ENCODE measurements at regions not wholly inside any gene's neighbourhood (a gene's known extent, or its start where the extent isn't known, plus 50 kb on each side); places are given as distances from the start of the nearest gene placed in this dataset.

DNA sequence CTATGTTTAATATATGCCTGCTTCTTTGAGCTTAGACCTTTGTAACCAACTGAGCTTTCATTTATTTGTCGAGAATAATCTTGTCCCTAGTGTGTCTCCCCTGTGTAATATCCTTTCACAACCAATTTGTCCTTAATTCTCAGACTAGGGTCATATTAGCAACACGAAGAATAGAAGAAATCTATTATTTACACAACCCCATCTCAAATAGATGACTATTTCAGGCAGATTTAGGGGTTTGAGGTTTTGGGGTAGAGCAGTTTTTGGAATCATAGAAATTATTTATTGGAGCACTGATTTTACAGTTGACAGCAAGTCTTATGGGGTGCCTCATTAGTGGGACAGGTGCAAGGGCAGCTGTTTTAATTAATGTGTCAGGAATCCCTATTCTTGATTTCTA, 91.2 kb upstream of the ANO4 start:
- Histone ChIP-seq H4K91ac (ENCODE audit: low read depth, low read length, poor library complexity) (no peak overlapping the region), H3K36me3 (replicated peaks in 1 of 2; ENCODE audit: control insufficient read depth in 2 of 2, insufficient read depth in 2 of 2, low read length in 2 of 2) (no peaks in the 10 kb centered on the region), H2AK5ac (ENCODE audit: low read depth, low read length) (no peak overlapping the region), H3K27me3 (ENCODE audit: control insufficient read depth in 3 of 3, insufficient read depth in 3 of 3, low read depth in 1 of 3, low read length in 3 of 3) (no peaks in the 10 kb centered on the region), H3K4me3 (ENCODE audit: low read length in 2 of 2) (no peak overlapping the region), H3K9me3 (replicated peaks in 1 of 2; ENCODE audit: control insufficient read depth in 2 of 2, insufficient read depth in 1 of 2, low read depth in 1 of 2, low read length in 2 of 2) (no peaks in the 10 kb centered on the region), H3K18ac (ENCODE audit: low read length) (no peak overlapping the region), H2BK12ac (ENCODE audit: low read length) (no peak overlapping the region), H3K79me1 (ENCODE audit: low read depth, low read length) (no peaks in the 10 kb centered on the region), H2BK120ac (ENCODE audit: low read depth, low read length) (no peak overlapping the region), H2AFZ (ENCODE audit: low read length) (no peak overlapping the region), H4K8ac (ENCODE audit: low read depth, low read length) (no peak overlapping the region), H3K27ac (replicated peaks; ENCODE audit: low read length) (no peak overlapping the region), H3K4me2 (ENCODE audit: insufficient read depth, low read length, poor library complexity, severe bottlenecking) (no peak overlapping the region), H3K4me1 (ENCODE audit: control insufficient read depth in 2 of 2, insufficient read depth in 1 of 2, low read depth in 1 of 2, low read length in 2 of 2) (peaks cover 2 to 3% of the 10 kb centered on the region in 2 donors), H3K9ac (ENCODE audit: low read depth, low read length, poor library complexity) (no peak overlapping the region), H2BK15ac (ENCODE audit: low read length) (no peak overlapping the region), H3K14ac (ENCODE audit: low read length) (no peak overlapping the region), H3K23ac (ENCODE audit: low read depth, low read length, poor library complexity) (no peak overlapping the region), H3K4ac (ENCODE audit: low read length) (no peak overlapping the region), H2BK5ac (ENCODE audit: low read length) (no peak overlapping the region)
- no peak for DNase-seq (ENCODE audit: low spot score)
- no CpG with 5 or more reads among the region's 2 CpGs for WGBS, 2 donors (ENCODE audit: extremely low coverage in 2 of 2, insufficient read length in 2 of 2, insufficient replicate concordance in 1 of 2)

DNA sequence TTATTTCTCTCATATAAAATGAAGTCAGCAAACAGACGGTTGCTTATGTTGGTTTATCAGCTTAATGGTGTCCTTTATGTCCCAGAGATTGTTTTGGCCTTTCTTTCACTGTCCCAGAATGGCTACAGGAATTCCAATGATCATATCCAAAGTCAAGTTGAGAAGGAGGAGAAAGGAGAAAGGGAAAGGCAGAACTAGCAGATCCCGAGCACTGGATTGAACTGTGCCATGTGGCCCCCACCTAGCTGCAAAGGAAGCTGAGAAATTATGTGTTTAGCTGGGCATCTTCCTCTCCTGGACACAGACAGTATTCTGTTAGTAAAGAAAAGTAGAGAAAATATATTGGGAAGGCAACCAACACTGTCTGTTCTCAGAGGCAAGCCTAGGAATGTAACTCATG, 90.7 kb upstream of the ANO4 start:
- Histone ChIP-seq H2AK5ac (ENCODE audit: low read depth, low read length) (no peak overlapping the region), H3K9me3 (replicated peaks in 1 of 2; ENCODE audit: control insufficient read depth in 2 of 2, insufficient read depth in 1 of 2, low read depth in 1 of 2, low read length in 2 of 2) (no peaks in the 10 kb centered on the region), H3K27ac (replicated peaks; ENCODE audit: low read length) (no peak overlapping the region), H3K79me1 (ENCODE audit: low read depth, low read length) (no peaks in the 10 kb centered on the region), H4K91ac (ENCODE audit: low read depth, low read length, poor library complexity) (no peak overlapping the region), H3K18ac (ENCODE audit: low read length) (no peak overlapping the region), H2BK15ac (ENCODE audit: low read length) (no peak overlapping the region), H3K4me3 (ENCODE audit: low read length in 2 of 2) (no peak overlapping the region), H3K9ac (ENCODE audit: low read depth, low read length, poor library complexity) (no peak overlapping the region), H3K14ac (ENCODE audit: low read length) (no peak overlapping the region), H3K23ac (ENCODE audit: low read depth, low read length, poor library complexity) (no peak overlapping the region), H2BK5ac (ENCODE audit: low read length) (no peak overlapping the region), H3K4ac (ENCODE audit: low read length) (no peak overlapping the region), H3K4me1 (ENCODE audit: control insufficient read depth in 2 of 2, insufficient read depth in 1 of 2, low read depth in 1 of 2, low read length in 2 of 2) (peaks cover 2% of the 10 kb centered on the region in 2 donors), H3K27me3 (ENCODE audit: control insufficient read depth in 3 of 3, insufficient read depth in 3 of 3, low read depth in 1 of 3, low read length in 3 of 3) (no peaks in the 10 kb centered on the region), H4K8ac (ENCODE audit: low read depth, low read length) (no peak overlapping the region), H3K36me3 (replicated peaks in 1 of 2; ENCODE audit: control insufficient read depth in 2 of 2, insufficient read depth in 2 of 2, low read length in 2 of 2) (no peaks in the 10 kb centered on the region), H3K4me2 (ENCODE audit: insufficient read depth, low read length, poor library complexity, severe bottlenecking) (no peak overlapping the region), H2AFZ (ENCODE audit: low read length) (no peak overlapping the region), H2BK12ac (ENCODE audit: low read length) (no peak overlapping the region), H2BK120ac (ENCODE audit: low read depth, low read length) (no peak overlapping the region)
- DNase-seq (ENCODE audit: low spot score) = no peak
- no CpG with 5 or more reads among the region's 2 CpGs for WGBS, 2 donors (ENCODE audit: extremely low coverage in 2 of 2, insufficient read length in 2 of 2, insufficient replicate concordance in 1 of 2)

DNA sequence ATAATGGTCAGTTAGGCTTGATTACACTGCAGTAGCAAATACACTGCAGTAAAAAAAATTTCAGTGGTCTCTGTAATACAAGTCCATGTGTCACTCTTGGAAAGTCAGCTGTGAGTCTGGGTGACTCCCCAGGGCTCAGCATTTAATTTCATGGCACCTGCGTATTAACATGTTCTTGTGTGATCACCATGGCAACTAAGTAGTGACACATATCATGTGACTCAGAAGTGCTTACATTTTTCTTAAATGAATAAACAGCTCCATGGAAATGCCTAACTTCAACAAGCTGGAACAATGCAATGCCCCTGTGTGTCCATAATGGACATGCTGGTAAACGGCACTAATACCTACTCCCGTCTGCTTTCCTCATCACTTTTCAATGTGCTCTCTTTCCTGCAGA, 88.5 kb upstream of the ANO4 start:
- Histone ChIP-seq H2BK5ac (ENCODE audit: low read length) (no peak overlapping the region), H3K9me3 (replicated peaks in 1 of 2; ENCODE audit: control insufficient read depth in 2 of 2, insufficient read depth in 1 of 2, low read depth in 1 of 2, low read length in 2 of 2) (no peaks in the 10 kb centered on the region), H2BK15ac (ENCODE audit: low read length) (no peak overlapping the region), H3K4ac (ENCODE audit: low read length) (no peak overlapping the region), H3K79me1 (ENCODE audit: low read depth, low read length) (no peaks in the 10 kb centered on the region), H4K8ac (ENCODE audit: low read depth, low read length) (no peak overlapping the region), H2BK12ac (ENCODE audit: low read length) (no peak overlapping the region), H3K18ac (ENCODE audit: low read length) (no peak overlapping the region), H3K14ac (ENCODE audit: low read length) (no peak overlapping the region), H3K36me3 (replicated peaks in 1 of 2; ENCODE audit: control insufficient read depth in 2 of 2, insufficient read depth in 2 of 2, low read length in 2 of 2) (no peaks in the 10 kb centered on the region), H3K27ac (replicated peaks; ENCODE audit: low read length) (no peak overlapping the region), H3K27me3 (ENCODE audit: control insufficient read depth in 3 of 3, insufficient read depth in 3 of 3, low read depth in 1 of 3, low read length in 3 of 3) (no peaks in the 10 kb centered on the region), H4K91ac (ENCODE audit: low read depth, low read length, poor library complexity) (no peak overlapping the region), H2BK120ac (ENCODE audit: low read depth, low read length) (no peak overlapping the region), H3K4me1 (ENCODE audit: control insufficient read depth in 2 of 2, insufficient read depth in 1 of 2, low read depth in 1 of 2, low read length in 2 of 2) (peaks cover 1 to 2% of the 10 kb centered on the region in 2 donors), H2AK5ac (ENCODE audit: low read depth, low read length) (no peak overlapping the region), H3K4me3 (ENCODE audit: low read length in 2 of 2) (no peak overlapping the region), H2AFZ (ENCODE audit: low read length) (peak overlapping the region; percentile 20), H3K9ac (ENCODE audit: low read depth, low read length, poor library complexity) (no peak overlapping the region), H3K4me2 (ENCODE audit: insufficient read depth, low read length, poor library complexity, severe bottlenecking) (no peak overlapping the region), H3K23ac (ENCODE audit: low read depth, low read length, poor library complexity) (no peak overlapping the region)
- no CpG with 5 or more reads among the region's 3 CpGs for WGBS, 2 donors (ENCODE audit: extremely low coverage in 2 of 2, insufficient read length in 2 of 2, insufficient replicate concordance in 1 of 2)
- DNase-seq (ENCODE audit: low spot score) = no peak

DNA sequence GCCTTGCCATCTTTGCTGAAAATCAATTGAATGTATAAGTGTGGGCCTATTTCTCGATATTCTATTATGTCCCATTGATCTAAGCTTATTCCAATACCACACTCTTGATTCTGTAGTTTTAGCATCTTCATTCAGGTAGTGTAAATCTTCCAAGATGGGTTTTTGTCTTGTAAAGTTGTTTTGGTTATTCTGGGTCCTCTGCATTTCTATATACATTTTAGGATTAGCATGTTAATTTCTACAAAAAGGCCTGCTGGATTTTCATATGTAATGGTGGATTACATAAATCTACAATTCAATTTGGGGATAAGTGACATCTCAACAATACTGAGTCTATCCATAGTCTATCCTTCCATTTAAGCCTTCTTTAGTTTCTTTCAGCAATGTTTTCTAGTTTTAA, 86.0 kb upstream of the ANO4 start:
- no peak overlapping the region for H2BK5ac ChIP-seq (ENCODE audit: low read length)
- no peak overlapping the region for H3K27ac ChIP-seq (replicated peaks; ENCODE audit: low read length)
- no peak overlapping the region for H3K23ac ChIP-seq (ENCODE audit: low read depth, low read length, poor library complexity)
- H2BK15ac ChIP-seq (ENCODE audit: low read length) = no peak overlapping the region
- no peak overlapping the region for H3K9ac ChIP-seq (ENCODE audit: low read depth, low read length, poor library complexity)
- H4K91ac ChIP-seq (ENCODE audit: low read depth, low read length, poor library complexity) = no peak overlapping the region
- no peak overlapping the region for H3K4me2 ChIP-seq (ENCODE audit: insufficient read depth, low read length, poor library complexity, severe bottlenecking)
- no peaks in the 10 kb centered on the region for H3K9me3 ChIP-seq (replicated peaks in 1 of 2; ENCODE audit: control insufficient read depth in 2 of 2, insufficient read depth in 1 of 2, low read depth in 1 of 2, low read length in 2 of 2)
- no peak overlapping the region for H3K4ac ChIP-seq (ENCODE audit: low read length)
- H3K27me3 ChIP-seq (ENCODE audit: control insufficient read depth in 3 of 3, insufficient read depth in 3 of 3, low read depth in 1 of 3, low read length in 3 of 3) = no peaks in the 10 kb centered on the region
- no peak overlapping the region for H3K18ac ChIP-seq (ENCODE audit: low read length)
- H2BK120ac ChIP-seq (ENCODE audit: low read depth, low read length) = no peak overlapping the region
- H3K36me3 ChIP-seq (replicated peaks in 1 of 2; ENCODE audit: control insufficient read depth in 2 of 2, insufficient read depth in 2 of 2, low read length in 2 of 2) = no peaks in the 10 kb centered on the region
- H4K8ac ChIP-seq (ENCODE audit: low read depth, low read length) = no peak overlapping the region
- H2AK5ac ChIP-seq (ENCODE audit: low read depth, low read length) = no peak overlapping the region
- H3K14ac ChIP-seq (ENCODE audit: low read length) = no peak overlapping the region
- WGBS, 2 donors (ENCODE audit: extremely low coverage in 2 of 2, insufficient read length in 2 of 2, insufficient replicate concordance in 1 of 2) = no CpG with 5 or more reads among the region's 1 CpG
- no peaks in the 10 kb centered on the region for H3K79me1 ChIP-seq (ENCODE audit: low read depth, low read length)
- no peak overlapping the region for H3K4me3 ChIP-seq (ENCODE audit: low read length in 2 of 2)
- peaks cover 0 to 2% of the 10 kb centered on the region in 2 donors for H3K4me1 ChIP-seq (ENCODE audit: control insufficient read depth in 2 of 2, insufficient read depth in 1 of 2, low read depth in 1 of 2, low read length in 2 of 2)
- H2BK12ac ChIP-seq (ENCODE audit: low read length) = no peak overlapping the region
- no peak overlapping the region for H2AFZ ChIP-seq (ENCODE audit: low read length)
- no peak for DNase-seq (ENCODE audit: low spot score)

Data from neuronal stem cell (in vitro differentiated cells).